HK-2 (cell line): ENCODE measurements at regions not wholly inside any gene's neighbourhood (a gene's known extent, or its start where the extent isn't known, plus 50 kb on each side); places are given as distances from the start of the nearest gene placed in this dataset.

Experiments used
- DNase-seq: peaks from one replicate; pipeline ENCODE4 v3.0.0-alpha.2; 2018; ENCODE audit not compliant: unreplicated experiment

- no peak for DNase-seq
Measured at GRCh38 chr3:127350172-127351050, 62.6 kb upstream of the PRR20G start.

- no peak for DNase-seq
Measured at GRCh38 chr3:127349501-127350171, 61.8 kb upstream of the PRR20G start.

- DNase-seq = no peak
Measured at GRCh38 chr3:127342735-127343134, 54.9 kb upstream of the PRR20G start.

- DNase-seq = no peak
Measured at GRCh38 chr3:127339928-127340861, 52.3 kb upstream of the PRR20G start.

- no peak for DNase-seq
Measured at GRCh38 chr3:127339016-127339415, 51.2 kb upstream of the PRR20G start.

- DNase-seq = no peak
Measured at GRCh38 chr3:127337911-127338531, 50.2 kb upstream of the PRR20G start.
